HG02763 (cell line): ENCODE measurements at regions not wholly inside any gene's neighbourhood (a gene's known extent, or its start where the extent isn't known, plus 50 kb on each side); places are given as distances from the start of the nearest gene placed in this dataset.

Source experiments
- ATAC-seq: cut with Tn5 transposase; IDR thresholded peaks from one replicate; pipeline ENCODE4 v1.9.1; 2021; ENCODE audit warnings: mild to moderate bottlenecking, moderate library complexity; ENCODE audit not compliant: unreplicated experiment

- ATAC-seq, result no peak
Observed at GRCh38 chr5:145292278-145292677, 542.9 kb downstream of the PRELID2 start.

- ATAC-seq, result no peak
Observed at GRCh38 chr5:145283141-145283810, 551.9 kb downstream of the PRELID2 start.

GRCh38 chr5:145280806-145281205, 554.3 kb downstream of the PRELID2 start:
- no peak for ATAC-seq

GRCh38 chr5:145280214-145280613, 554.9 kb downstream of the PRELID2 start:
- ATAC-seq, result no peak

- no peak for ATAC-seq
Observed at GRCh38 chr5:145260670-145261069, 574.5 kb downstream of the PRELID2 start.

- ATAC-seq, result no peak
Observed at GRCh38 chr5:145247745-145248040, 587.4 kb downstream of the PRELID2 start.

- ATAC-seq, result no peak
Observed at GRCh38 chr5:145246961-145247744, 588.0 kb downstream of the PRELID2 start.

GRCh38 chr5:145246379-145246778, 588.8 kb downstream of the PRELID2 start:
- no peak for ATAC-seq

GRCh38 chr5:145245354-145245753, 589.8 kb downstream of the PRELID2 start:
- no peak for ATAC-seq

GRCh38 chr5:145244788-145245187, 590.4 kb downstream of the PRELID2 start:
- no peak for ATAC-seq

- ATAC-seq, result no peak
Observed at GRCh38 chr5:145244251-145244650, 590.9 kb downstream of the PRELID2 start.

- no peak for ATAC-seq
Observed at GRCh38 chr5:145243016-145243415, 592.1 kb downstream of the PRELID2 start.

GRCh38 chr5:145242551-145242950, 592.6 kb downstream of the PRELID2 start:
- ATAC-seq, result no peak

- no peak for ATAC-seq
Observed at GRCh38 chr5:145237843-145238242, 597.3 kb downstream of the PRELID2 start.

- ATAC-seq, result no peak
Observed at GRCh38 chr5:145236983-145237382, 598.2 kb downstream of the PRELID2 start.

GRCh38 chr5:145236127-145236526, 599.0 kb downstream of the PRELID2 start:
- no peak for ATAC-seq

GRCh38 chr5:145233461-145233860, 601.7 kb downstream of the PRELID2 start:
- no peak for ATAC-seq

- no peak for ATAC-seq
Observed at GRCh38 chr5:145230781-145231180, 604.4 kb downstream of the PRELID2 start.

- no peak for ATAC-seq
Observed at GRCh38 chr5:145228564-145228963, 606.6 kb downstream of the PRELID2 start.

- ATAC-seq, result no peak
Observed at GRCh38 chr5:145227881-145228280, 607.3 kb downstream of the PRELID2 start.

- no peak for ATAC-seq
Observed at GRCh38 chr5:145226726-145227125, 608.4 kb downstream of the PRELID2 start.

- ATAC-seq, result no peak
Observed at GRCh38 chr5:145225529-145225928, 609.6 kb downstream of the PRELID2 start.

GRCh38 chr5:145223582-145223981, 611.6 kb downstream of the PRELID2 start:
- no peak for ATAC-seq
